PC-9 (cell line): ENCODE measurements at regions not wholly inside any gene's neighbourhood (a gene's known extent, or its start where the extent isn't known, plus 50 kb on each side); places are given as distances from the start of the nearest gene placed in this dataset.

Source experiments
- CTCF ChIP-seq: fragments of 200-600 bp; sonication (generic); conservative IDR thresholded peaks from 2 replicates; pipeline ENCODE4 v1.6.1; 2017; ENCODE audit warnings: mixed run types, antibody characterized with exemption, mild to moderate bottlenecking, moderate library complexity
- EZH2 ChIP-seq: fragments of 200-600 bp; sonication (generic); IDR thresholded peaks from 2 replicates; pipeline ENCODE4 v1.8.0; 2017; ENCODE audit warnings: antibody characterized with exemption, low read depth

- no peak for TF ChIP-seq CTCF
- no peak for TF ChIP-seq EZH2
Observed at GRCh38 chr5:27830546-27830945, 792.2 kb upstream of the CDH9 start.
